HG03064 (cell line): ENCODE measurements at regions not wholly inside any gene's neighbourhood (a gene's known extent, or its start where the extent isn't known, plus 50 kb on each side); places are given as distances from the start of the nearest gene placed in this dataset.
"Not testable (repeated sequence)": the region's sequence is repeated elsewhere in the genome, so short reads cannot be mapped to it uniquely, and the experiment has no call there.

Source experiments
- ATAC-seq: cut with Tn5 transposase; IDR thresholded peaks from one replicate; pipeline ENCODE4 v1.9.1; 2021; ENCODE audit warnings: low read depth; ENCODE audit not compliant: unreplicated experiment

DNA sequence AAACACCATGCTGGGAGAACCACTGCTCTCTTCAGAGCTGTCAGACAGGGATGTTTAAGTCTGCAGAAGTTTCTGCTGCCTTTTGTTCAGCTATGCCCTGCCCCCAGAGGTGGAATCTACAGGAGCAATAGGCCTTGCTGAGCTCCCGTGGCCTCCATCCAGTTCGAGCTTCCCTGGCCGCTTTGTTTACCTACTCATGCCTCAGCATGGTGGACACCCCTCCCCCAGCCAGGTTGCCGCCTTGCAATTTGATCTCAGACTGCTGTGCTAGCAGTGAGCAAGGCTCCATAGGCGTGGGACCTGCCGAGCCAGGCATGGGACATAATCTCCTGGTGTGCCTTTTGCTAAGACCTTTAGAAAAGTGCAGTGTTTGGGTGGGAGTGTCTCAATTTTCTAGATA lies 307.3 kb upstream of the KAZN start:
- not testable (repeated sequence) for ATAC-seq

DNA sequence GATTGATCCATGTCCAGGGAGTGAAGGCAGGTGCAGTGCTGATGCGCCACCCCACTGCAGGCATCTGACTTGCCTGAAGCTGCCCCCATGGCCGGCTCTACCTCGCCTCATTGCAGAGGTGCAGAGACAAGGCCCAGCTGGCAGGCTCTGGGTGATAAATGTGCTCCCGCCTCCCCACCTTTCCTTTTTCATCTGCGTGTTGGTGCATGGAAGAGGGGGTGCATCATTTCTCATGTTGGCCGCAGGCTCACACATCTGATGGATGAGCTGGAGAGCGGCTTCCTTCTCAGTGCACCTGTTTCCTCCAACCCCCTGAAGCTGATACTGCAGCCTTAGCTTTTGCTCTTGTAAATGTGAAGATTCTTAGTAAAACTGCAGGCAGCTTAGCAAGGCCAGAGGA lies 306.0 kb upstream of the KAZN start:
- no peak for ATAC-seq

DNA sequence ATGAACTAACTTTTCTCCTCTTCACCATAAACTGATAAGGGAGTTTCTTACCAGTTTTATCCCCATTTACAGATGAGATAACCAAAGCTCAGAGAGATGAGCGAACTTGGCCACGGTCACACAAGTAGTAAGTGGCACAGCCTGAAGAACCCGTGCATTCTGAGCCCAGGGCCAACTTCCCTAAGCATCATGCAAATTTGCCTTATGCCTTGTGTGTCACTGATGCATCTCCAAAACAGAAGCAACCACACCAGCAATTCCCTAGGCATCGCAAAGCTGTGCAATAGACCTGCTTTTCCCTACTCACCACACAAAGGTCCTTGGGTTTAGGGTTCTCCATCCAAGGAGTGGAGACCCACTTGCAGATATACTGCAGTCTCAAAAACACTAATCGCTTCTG lies 304.5 kb upstream of the KAZN start:
- ATAC-seq, result no peak

DNA sequence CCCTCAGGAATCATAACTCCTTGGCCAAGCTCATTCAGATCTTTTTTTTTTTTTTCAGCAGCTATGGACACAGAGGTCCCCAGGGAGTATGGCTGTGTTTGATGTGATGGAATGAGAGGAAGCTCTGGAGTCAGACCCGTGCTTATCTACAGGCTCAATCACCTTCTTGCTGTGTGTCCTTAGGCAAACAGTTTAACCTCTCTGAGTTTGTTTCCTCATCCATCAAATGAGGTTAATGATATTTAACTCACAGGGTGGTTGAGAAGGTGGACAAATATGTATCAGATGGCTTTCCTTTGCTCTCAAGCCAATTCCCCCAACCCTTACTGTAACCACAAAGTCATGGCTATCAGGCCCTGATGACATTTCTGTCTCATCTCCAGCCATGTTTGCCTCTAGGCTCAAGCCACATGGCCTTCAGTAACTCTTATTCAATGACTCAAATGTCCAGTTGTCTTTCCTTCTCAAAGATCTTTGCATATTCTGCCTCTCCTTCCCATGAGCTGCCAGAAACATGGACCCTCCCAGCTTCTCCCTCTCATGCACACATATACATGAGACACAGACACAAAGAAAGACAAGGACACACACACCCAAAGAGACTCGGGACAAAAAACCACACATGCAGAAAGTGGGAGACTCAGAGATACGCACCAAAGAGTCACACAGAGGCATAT lies 303.5 kb upstream of the KAZN start:
- ATAC-seq, result no peak

DNA sequence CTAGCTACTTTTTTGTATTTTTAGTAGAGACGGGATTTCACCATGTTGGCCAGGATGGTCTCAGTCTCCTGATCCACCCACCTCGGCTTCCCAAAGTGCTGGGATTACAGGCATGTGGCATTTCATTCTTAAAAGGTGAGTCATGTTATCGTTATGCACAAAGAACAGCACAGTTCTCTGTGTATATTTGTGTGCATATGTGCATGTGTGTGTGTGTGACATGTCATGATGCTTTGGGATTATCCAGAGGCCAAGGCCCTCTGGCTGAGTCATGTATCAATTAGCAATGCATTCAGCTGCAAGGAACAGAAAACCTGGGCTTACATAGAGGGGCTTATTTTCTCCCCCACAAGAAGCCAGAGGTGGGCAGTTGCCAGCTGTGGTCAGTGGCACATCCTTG lies 301.7 kb upstream of the KAZN start:
- no peak for ATAC-seq

DNA sequence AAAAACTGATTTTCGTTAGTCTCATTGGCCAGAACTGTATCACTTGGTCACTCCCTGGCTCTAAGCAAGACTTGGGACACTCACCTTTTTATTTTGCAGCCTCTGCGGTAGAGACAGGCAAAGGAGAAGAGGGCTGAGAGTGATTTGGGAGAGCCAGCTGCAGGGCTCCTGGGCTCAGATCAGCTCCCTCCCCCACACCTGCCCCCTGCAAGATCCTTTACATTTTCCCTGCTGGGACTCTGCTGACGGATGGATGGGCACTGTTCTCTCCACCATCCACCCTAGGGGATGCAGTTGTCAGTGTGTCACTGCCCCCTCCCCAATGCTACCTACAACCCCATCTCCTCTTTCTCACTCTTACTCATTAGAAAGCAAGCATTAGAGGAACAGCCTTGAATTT lies 301.1 kb upstream of the KAZN start:
- ATAC-seq, result no peak

DNA sequence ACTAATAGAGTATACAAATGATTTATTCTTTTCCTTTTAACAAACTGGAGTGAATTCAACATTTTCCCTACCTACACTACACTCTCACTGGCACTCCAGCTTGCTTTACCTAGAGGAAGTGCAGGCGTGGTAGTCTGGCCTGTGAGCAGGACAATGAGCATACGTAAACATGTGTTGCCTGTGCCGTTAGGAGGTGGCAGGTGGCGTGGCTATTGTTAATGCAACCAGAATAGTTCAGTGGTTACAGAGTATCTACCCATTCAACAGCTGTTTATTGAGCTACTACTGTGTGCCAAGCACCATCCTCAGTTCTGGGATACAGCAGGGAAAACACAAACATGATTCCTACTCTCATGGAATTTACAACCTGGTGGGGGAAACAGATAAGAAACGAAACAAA lies 299.7 kb upstream of the KAZN start:
- no peak for ATAC-seq

DNA sequence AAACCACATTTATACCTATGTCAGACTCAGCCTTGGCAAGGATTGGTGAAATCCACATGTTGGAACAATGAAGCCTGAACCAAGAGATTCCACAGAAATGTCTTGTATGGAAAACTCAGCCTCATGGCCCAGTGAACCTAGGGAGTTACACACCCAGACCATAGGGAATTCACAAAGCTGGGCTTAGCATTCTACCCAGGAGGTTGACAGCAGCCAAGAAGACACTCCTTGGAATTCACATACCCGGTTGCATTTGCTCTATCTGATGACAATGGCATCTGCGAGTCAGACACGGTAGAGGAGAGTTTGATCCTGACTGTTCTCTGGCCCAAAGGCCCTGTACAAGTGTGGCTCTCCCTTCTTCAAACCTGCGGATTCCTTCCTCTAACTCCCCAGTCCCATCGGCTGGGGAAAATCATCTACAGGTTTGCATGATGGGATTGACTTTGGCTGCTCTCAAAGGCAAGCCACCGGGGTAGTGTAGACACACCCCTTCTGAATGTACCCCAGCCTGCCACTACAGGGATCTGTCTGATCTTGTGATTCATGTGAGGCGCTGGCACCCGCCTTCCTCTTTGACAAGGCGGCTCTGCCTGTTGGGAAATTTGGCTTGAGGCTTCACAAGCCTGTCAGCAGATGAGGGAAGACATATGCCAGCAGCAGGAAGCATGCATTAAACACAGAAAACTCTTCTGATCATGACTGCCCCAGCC lies 297.3 kb upstream of the KAZN start:
- ATAC-seq, result no peak

DNA sequence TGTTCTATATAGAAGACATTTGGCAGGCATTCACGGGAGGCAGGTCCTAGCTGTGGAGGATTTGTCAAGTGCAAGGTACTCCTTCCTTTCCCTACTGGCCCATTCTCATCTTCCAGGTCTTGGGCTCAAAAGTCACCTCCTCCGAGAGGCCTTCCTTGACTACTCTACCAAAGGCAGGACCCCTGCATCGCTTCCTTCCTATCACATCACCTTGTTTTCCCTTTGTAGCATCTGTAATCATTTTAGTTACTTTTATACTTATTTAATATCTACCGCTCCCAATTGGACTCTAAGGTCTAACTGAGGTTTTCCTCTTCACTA lies 296.8 kb upstream of the KAZN start:
- ATAC-seq, result no peak

DNA sequence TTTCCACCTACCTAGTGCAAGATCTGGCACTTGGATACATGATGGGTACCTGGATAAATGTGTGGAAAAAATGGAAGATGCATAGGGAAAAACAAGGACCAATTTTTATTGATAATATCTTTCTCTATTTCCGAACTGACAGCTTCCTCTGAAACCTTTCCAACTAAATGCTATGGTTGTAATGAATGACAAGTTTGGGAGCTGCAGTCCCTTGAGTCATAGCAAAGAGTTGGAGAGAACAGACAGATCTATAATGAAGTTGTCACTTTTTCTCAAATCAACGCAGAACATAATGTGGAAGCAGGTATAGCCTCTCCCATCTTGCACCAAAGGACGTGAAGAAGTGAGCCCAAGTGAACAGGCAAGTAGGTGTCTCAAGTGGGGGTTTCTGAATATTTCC lies 296.5 kb upstream of the KAZN start:
- no peak for ATAC-seq

DNA sequence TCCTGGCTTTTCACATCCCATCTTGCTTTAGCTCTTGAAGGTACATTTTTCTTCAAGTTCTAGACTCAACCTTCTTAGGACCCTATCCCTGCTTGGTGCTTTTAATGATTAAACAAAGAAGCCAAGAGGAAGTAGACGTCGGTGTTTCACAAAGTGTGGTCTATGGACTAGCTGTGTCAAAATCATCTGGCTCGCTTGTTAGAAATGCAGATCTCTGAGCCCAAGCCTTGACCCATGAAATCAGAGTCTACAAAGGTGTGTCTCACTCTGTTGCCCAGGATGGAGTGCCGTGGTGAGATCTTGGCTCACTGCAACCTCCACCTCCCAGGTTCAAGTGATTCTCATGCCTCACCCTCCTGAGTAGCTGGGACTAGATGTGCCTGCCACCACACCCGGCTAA lies 295.5 kb upstream of the KAZN start:
- ATAC-seq, result no peak

DNA sequence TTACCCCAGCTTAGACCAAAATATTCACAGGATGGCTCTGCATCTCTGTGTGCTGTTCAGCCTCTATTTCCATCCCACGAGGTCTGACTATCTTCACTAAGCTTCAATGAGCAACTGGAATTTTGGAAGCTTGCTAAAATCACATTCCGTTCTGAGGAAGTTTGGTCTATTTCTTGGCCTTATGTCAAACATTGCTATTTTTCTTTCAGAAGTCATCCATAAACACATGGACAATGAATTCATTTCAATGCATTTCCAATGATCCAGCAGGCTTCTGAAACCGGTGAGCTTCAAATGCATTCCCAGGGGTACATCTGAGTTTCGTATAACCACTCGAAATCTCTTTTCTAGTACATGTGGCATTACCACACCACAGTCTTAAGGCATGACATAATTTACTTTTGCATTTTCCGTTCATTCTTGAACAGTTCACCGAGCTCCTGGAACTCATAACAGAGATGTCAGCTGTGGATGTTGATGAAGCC lies 294.1 kb upstream of the KAZN start:
- no peak for ATAC-seq

DNA sequence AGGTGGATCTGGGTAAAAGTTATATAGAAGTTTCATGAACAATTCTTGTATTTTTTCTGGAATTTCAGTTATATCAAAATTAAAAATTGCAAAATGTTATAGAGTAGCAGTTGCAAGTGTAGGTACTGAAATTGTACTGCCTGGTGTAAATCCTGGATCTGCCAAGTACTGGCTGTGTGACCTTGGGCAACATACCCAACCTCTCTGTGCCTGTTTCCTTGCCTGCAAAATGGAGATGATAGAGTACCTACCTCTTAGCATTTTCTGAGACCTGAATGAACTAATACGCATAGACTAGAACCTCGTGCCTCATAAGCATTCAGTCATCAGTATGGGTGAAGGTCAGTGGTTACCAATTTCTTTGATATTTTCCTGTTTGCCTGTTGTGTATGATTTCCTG lies 290.0 kb upstream of the KAZN start:
- ATAC-seq, result no peak

DNA sequence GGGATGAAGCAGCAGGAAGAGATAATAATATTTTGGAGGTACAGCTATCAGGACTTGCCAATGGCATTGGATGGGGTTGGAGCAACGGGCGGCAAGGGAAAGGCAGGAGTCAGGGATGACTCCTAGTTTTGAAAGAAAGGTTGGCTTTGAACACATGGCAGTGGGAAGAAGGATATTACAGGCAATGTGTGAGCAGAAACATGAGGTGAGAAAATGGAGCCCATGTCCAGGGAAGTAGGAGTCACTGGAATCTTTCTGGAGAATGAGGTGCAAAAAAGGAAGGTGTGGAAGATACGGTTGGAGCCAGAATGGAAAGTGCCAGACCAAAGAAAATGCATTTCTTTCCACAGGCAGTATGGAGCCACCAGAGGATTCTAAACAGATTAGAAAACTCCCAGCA lies 288.5 kb upstream of the KAZN start:
- no peak for ATAC-seq

DNA sequence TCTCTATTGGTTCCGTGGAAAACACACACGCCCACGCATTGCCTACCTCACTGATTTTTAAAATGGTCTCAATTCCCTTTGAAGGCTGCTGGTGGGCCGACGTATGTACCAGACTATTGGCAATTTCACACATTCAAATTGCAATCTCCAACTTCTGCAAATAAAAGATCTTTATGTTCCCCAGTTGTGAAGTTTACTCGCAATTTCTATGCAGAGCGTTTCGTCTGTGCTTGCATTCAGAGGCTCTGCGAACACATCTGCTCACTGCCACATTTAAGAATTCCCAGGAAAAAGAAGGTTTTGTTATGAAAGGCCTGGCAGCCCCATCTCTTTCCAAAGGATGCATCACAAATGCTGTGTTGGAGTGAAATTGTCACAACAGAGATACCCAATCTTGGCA lies 288.0 kb upstream of the KAZN start:
- no peak for ATAC-seq

DNA sequence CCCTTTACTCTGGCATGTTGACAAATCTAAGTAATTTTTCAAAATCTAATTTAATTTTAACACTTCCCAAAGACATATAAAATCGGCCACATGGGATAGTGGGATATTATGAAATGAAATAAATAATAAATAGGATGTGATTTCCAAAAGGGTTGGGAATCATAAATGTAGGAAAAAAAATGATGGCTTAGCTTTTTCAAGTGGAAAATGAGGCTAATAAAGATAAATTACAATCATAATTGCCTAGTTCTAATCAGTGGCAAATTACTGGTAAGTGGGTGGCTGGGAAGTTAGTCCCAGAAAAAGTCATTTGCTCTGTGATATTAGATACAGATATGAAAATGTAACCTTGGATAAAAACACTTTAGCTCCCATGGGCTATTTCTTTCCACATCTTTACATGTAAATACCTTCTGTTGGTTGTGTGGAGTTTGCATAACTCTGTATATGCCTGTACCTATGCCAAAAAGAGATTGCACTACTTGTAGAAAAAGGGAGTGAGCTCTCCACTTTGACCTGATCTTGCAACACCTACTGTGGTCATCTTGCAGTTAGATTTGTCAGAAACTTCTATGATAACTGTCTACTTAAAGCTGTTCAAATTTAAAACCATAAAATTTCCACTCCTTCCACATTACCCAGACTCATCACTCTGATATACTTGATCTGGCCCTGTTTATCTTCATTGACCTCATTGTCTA lies 284.6 kb upstream of the KAZN start:
- no peak for ATAC-seq

DNA sequence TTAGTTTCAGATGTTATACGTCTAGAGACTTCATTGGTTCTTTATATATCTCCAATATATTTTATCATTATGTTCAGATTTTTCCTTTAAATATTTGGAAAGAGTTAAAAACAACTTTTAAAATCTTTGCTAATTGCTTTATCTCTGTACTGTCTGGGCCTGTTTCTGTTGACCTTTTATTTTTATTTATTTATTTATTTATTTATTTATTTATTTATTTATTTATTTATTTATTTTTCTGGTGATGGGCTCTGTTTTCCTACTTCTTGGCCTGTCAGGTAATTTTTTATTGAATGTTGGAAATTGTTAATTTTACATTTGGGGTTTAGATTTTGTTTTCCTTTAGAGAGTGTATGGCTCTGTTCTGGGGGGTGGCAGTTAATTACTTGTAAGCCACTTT lies 279.7 kb upstream of the KAZN start:
- ATAC-seq, result no peak

DNA sequence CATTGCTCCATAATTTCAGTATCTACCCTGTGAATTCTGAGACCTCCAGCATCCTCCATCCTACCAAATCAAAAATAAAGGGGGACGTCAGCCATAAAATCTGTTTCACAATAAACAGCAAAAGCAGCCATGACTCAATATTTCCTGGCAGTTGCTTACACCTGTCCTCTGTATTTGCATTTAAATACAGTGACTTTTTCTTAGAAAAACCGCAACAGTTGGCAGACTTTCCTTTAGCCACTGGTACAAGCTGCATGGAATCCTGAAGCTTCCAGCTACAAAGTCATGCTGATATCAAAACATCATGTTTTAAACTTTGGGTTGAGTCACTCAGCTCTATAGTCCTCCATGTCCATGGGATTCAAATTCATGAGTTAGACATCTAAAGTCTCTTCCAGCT lies 278.0 kb upstream of the KAZN start:
- ATAC-seq, result no peak

DNA sequence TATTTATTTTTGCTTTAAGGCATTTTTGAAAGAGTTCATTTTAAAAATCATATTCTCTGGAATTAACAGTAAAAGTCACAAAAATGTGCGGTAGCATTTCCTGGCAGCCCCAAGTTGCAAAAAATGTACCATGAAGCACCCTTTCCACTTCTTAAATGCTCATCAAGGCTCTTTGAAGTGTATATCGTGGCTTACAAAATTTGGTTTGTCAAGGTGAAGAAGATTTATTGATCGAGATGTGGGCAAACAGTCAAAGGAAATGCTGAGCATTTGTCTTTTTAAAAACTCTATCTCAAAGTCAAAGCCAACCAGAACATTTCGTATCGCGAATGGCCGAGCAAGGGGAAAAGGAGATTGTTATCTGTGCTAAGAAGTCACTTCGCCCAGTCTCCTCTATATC lies 277.5 kb upstream of the KAZN start:
- no peak for ATAC-seq

DNA sequence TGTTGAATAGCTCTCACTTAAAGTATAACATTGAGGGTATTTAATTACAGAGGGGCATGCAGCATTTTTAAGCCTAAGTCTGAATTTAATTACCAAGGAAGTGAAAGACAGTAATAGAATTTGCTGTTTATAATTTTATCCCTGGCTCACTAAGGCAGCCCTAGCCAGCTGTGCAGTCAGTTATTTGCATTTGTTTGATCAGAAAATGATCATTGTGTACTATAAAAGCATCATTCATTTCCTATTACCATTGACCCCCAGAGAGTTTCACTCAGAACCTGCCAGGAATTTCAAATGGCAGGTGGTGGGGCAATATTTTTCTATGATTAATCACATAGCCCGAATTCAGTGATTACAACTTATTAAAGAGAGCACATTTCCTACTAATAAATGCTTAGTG lies 277.1 kb upstream of the KAZN start:
- ATAC-seq, result no peak

DNA sequence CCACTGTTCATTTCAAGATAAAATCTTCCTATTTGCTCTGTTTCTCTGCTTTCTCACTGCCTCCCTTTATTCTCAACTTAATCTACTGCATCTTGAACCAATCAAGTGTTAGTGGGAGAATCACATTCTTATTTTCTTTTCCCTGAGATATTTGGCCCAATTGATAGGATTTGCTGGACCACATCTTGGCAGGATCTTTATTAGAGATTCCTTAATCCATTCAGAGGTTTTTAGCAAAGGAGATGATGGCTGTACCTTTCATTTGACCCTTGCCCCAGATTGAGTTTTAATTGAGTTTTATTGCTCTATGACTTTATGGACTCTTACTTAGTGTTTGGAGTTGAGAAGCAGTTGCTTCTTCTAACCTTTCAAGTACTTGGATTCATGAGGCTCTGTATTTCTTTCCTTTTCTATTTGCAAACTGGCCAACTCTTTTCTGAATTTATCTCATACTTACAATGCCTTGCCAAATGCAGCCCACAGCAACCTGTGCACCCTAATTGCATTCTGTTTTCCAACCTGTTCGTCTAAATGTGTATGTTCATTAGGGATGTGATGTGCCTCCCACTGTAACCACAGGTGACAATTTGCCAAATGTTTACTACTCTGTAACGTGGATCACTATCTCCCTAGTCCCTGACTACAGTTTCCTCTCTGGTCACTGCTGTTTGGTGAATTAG lies 274.8 kb upstream of the KAZN start:
- no peak for ATAC-seq

DNA sequence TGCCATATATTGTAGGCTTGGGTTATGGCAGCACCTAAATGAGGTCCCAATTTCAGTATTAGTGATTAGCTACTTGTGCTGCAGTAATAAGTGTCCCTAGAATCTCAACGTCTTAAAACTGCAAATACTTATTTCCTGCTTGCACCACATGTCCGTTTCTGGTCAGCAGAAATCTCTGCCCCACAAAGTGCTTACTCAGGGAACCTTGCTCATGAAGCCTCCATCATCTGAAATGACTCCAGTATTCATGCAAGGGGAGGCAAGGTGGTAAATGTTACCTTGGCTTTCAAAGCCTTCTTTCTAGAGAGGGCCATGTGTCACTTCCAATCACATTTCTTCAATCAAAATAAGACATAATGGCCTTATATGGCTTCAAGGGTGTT lies 274.2 kb upstream of the KAZN start:
- no peak for ATAC-seq
